OCI-LY1 (cell line): ENCODE measurements at regions not wholly inside any gene's neighbourhood (a gene's known extent, or its start where the extent isn't known, plus 50 kb on each side); places are given as distances from the start of the nearest gene placed in this dataset.

ENCODE experiments used
- H2AFZ ChIP-seq: fragments of 200-600 bp; sonication (generic), shearing (Covaris generic); 2 replicates; pipeline ENCODE4 v1.6.0; 2014; ENCODE audit warnings: antibody characterized with exemption, mild to moderate bottlenecking, low read length
- H3F3A ChIP-seq: fragments of 200-600 bp; sonication (generic), shearing (Covaris generic); 2 replicates; pipeline ENCODE4 v1.6.0; 2014; ENCODE audit warnings: mild to moderate bottlenecking, antibody characterized with exemption, low read length, moderate library complexity; ENCODE audit not compliant: insufficient read depth
- H3K27ac ChIP-seq: fragments of 200-600 bp; sonication (generic); 2 replicates; pipeline ENCODE4 v1.5.1; 2014; ENCODE audit warnings: low read length, mixed run types, mild to moderate bottlenecking, low read depth; ENCODE audit not compliant: poor library complexity, severe bottlenecking
- H3K27me3 ChIP-seq: fragments of 200-600 bp; sonication (generic); 2 replicates; pipeline ENCODE4 v1.6.0; 2014; ENCODE audit warnings: antibody characterized with exemption, mild to moderate bottlenecking, low read length, moderate library complexity; ENCODE audit not compliant: insufficient read depth
- H3K36me3 ChIP-seq: fragments of 200-600 bp; sonication (generic); 2 replicates; pipeline ENCODE4 v1.6.1; 2014; ENCODE audit warnings: mild to moderate bottlenecking, antibody characterized with exemption, low read length, moderate library complexity, mixed read lengths; ENCODE audit not compliant: insufficient read depth
- H3K4me1 ChIP-seq: fragments of 200-600 bp; sonication (generic); 2 replicates; pipeline ENCODE4 v1.5.1; 2014; ENCODE audit warnings: mild to moderate bottlenecking, low read length, moderate library complexity; ENCODE audit not compliant: insufficient read depth, severe bottlenecking
- H3K4me2 ChIP-seq: fragments of 200-600 bp; sonication (generic), shearing (Covaris generic); 2 replicates; pipeline ENCODE4 v1.6.1; 2014; ENCODE audit warnings: low read length
- H3K4me3 ChIP-seq: fragments of 200-600 bp; sonication (generic); 2 replicates; pipeline ENCODE4 v1.5.1; 2014; ENCODE audit warnings: low read length, low read depth, mild to moderate bottlenecking, mixed read lengths; ENCODE audit not compliant: poor library complexity, severe bottlenecking
- H3K79me2 ChIP-seq: fragments of 200-600 bp; shearing (Covaris generic); 2 replicates; pipeline ENCODE4 v1.6.1; 2016; ENCODE audit warnings: mixed run types, low read length, mixed read lengths; ENCODE audit not compliant: insufficient read depth
- H3K9ac ChIP-seq: fragments of 200-600 bp; sonication (generic), shearing (Covaris generic); 2 replicates; pipeline ENCODE4 v1.6.1; 2014; ENCODE audit warnings: mild to moderate bottlenecking, low read length, mixed read lengths
- H3K9me2 ChIP-seq: fragments of 200-600 bp; sonication (generic), shearing (Covaris generic); 2 replicates; pipeline ENCODE4 v1.6.1; 2014; ENCODE audit warnings: low read depth, mild to moderate bottlenecking, low read length, mixed read lengths
- H3K9me3 ChIP-seq: fragments of 200-600 bp; shearing (Covaris generic); 2 replicates; pipeline ENCODE4 v1.6.1; 2014; ENCODE audit warnings: low read length, mixed read lengths
- H4K20me1 ChIP-seq: fragments of 200-600 bp; sonication (generic), shearing (Covaris generic); 2 replicates; pipeline ENCODE4 v1.6.0; 2016; ENCODE audit warnings: mild to moderate bottlenecking, low read length; ENCODE audit not compliant: insufficient read depth
- EZH2 ChIP-seq: fragments of 200-600 bp; sonication (generic), shearing (Covaris generic); IDR thresholded peaks from 2 replicates; pipeline ENCODE4 v1.8.0; 2017; ENCODE audit warnings: borderline replicate concordance, mixed run types, mild to moderate bottlenecking, antibody characterized with exemption, low read length, moderate library complexity, mixed read lengths
- TF ChIP-seq, protein P1 (sequence below): fragments of 200-600 bp; sonication (generic), shearing (Covaris generic); IDR thresholded peaks from 2 replicates; pipeline ENCODE4 v1.5.1; 2017; ENCODE audit warnings: mild to moderate bottlenecking, antibody characterized with exemption, low read length, moderate library complexity, mixed read lengths

DNA sequence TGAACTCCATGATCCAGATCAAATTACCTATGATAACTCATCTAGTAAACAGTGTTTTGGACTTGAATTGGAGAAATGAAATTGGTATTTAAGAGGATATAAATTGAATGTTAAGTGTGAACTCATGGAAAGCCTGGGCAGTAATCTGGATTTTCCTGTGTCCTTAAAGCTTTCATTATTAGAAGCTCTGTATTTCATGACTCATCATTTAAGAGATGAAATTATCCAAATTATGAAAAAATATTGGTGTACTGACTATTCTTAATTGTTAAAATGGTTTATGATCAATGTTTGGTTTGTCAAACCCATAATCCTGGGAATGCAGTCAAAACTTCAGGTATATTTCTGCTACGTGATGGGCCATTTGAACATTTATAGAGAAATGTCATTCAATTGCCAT, 332.2 kb upstream of the ST6GAL2 start:
- H3K4me2 ChIP-seq, result no peak overlapping the region
- no peaks in the 10 kb centered on the region for H4K20me1 ChIP-seq
- H3K9me3 ChIP-seq, result no peaks in the 10 kb centered on the region
- no peak overlapping the region for H3K27ac ChIP-seq
- H3K4me3 ChIP-seq, result no peak overlapping the region
- no peaks in the 10 kb centered on the region for H3F3A ChIP-seq
- H3K36me3 ChIP-seq, result no peaks in the 10 kb centered on the region
- no peaks in the 10 kb centered on the region for H3K27me3 ChIP-seq
- no peaks in the 10 kb centered on the region for H3K9me2 ChIP-seq
- no peak overlapping the region for H3K9ac ChIP-seq
- no peaks in the 10 kb centered on the region for H3K79me2 ChIP-seq
- H2AFZ ChIP-seq, result no peak overlapping the region
- TF ChIP-seq, protein P1, sequence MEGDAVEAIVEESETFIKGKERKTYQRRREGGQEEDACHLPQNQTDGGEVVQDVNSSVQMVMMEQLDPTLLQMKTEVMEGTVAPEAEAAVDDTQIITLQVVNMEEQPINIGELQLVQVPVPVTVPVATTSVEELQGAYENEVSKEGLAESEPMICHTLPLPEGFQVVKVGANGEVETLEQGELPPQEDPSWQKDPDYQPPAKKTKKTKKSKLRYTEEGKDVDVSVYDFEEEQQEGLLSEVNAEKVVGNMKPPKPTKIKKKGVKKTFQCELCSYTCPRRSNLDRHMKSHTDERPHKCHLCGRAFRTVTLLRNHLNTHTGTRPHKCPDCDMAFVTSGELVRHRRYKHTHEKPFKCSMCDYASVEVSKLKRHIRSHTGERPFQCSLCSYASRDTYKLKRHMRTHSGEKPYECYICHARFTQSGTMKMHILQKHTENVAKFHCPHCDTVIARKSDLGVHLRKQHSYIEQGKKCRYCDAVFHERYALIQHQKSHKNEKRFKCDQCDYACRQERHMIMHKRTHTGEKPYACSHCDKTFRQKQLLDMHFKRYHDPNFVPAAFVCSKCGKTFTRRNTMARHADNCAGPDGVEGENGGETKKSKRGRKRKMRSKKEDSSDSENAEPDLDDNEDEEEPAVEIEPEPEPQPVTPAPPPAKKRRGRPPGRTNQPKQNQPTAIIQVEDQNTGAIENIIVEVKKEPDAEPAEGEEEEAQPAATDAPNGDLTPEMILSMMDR, result no peak
- TF ChIP-seq EZH2, result no peak
- H3K4me1 ChIP-seq, result no peaks in the 10 kb centered on the region

DNA sequence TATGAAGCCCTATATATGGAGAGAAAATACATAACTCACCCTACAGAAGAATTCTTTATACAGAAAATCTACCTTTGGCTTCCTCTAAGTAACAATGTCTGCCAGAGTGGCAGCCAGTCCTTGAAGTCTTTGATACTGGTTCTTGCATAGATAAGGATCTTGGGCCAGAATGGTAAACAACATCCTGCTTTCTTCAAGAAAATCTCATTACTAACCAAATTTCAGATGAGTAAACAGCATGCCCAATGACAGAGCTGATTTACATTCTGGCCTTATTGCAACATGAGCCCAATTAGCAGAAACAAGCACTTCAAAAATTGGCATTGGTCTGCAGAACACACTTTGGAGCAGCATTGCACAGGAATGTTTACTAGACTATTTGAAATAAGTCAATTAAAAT, 336.5 kb upstream of the ST6GAL2 start:
- Histone ChIP-seq H3K79me2 (no peaks in the 10 kb centered on the region), H3K27me3 (no peaks in the 10 kb centered on the region)
- TF ChIP-seq, protein P1, result no peak
- no peak for TF ChIP-seq EZH2

DNA sequence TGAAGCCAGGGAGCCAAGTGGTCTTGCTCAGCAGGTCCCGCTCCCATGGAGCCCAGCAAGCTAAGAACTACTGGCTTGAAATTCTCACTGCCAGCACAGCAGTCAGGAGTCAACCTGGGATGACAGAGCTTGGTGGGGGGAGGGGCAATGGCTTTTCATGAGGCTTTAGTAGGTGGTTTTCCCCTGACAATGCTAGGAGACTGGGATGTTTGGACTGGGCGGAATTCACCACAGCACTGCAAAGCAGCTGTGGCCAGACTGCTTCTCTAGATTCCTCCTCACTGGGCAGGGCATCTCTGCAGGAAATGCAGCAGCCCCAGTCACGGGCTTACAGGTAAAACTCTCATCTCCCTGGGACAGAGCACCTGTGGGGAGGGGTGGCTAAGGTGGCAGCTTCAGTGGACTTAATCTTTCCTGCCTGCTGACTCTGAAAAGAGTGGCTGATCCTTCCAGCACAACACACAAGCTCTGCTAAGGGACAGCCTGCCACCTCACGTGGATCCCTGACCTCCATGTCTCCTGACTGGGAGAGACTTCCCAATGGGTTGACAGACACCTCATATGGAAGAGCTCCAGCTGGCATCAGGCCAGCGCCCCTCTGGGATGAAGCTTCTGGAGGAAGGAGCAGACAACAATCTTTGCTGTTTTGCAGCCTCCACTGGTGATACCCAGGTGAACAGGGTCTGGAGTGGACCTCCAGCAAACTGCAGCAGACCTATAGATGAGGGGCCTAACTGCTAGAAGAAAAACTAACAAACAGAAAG, 349.7 kb upstream of the ST6GAL2 start:
- no peak overlapping the region for H3K27ac ChIP-seq
- H3K27me3 ChIP-seq, result no peaks in the 10 kb centered on the region
- no peaks in the 10 kb centered on the region for H3F3A ChIP-seq
- H2AFZ ChIP-seq, result no peak overlapping the region
- H3K9ac ChIP-seq, result no peak overlapping the region
- H3K79me2 ChIP-seq, result no peaks in the 10 kb centered on the region
- no peaks in the 10 kb centered on the region for H4K20me1 ChIP-seq
- TF ChIP-seq, protein P1, result no peak
- TF ChIP-seq EZH2, result no peak
- H3K36me3 ChIP-seq, result no peaks in the 10 kb centered on the region
- H3K9me2 ChIP-seq, result no peaks in the 10 kb centered on the region
- H3K4me2 ChIP-seq, result no peak overlapping the region
- H3K4me1 ChIP-seq, result no peaks in the 10 kb centered on the region
- H3K9me3 ChIP-seq, result no peaks in the 10 kb centered on the region
- no peak overlapping the region for H3K4me3 ChIP-seq

More for the DNA sequence above, 336.5 kb upstream of the ST6GAL2 start:
- H4K20me1 ChIP-seq, result no peaks in the 10 kb centered on the region
- H2AFZ ChIP-seq, result no peak overlapping the region
- no peak overlapping the region for H3K4me3 ChIP-seq
- H3F3A ChIP-seq, result no peaks in the 10 kb centered on the region
- no peaks in the 10 kb centered on the region for H3K9me2 ChIP-seq
- no peak overlapping the region for H3K4me2 ChIP-seq
- no peak overlapping the region for H3K9ac ChIP-seq
- H3K27ac ChIP-seq, result no peak overlapping the region
- no peaks in the 10 kb centered on the region for H3K4me1 ChIP-seq
- H3K36me3 ChIP-seq, result no peaks in the 10 kb centered on the region
- no peaks in the 10 kb centered on the region for H3K9me3 ChIP-seq
